Neural progenitor cell (in vitro differentiated cells): ENCODE measurements at regions not wholly inside any gene's neighbourhood (a gene's known extent, or its start where the extent isn't known, plus 50 kb on each side); places are given as distances from the start of the nearest gene placed in this dataset.

ENCODE experiments used
- EZH2 ChIP-seq: fragments of 200-600 bp; sonication (generic); IDR thresholded peaks from 2 replicates; pipeline ENCODE4 v1.6.1; 2017; ENCODE audit warnings: antibody characterized with exemption, mild to moderate bottlenecking, moderate library complexity
- EZH2phosphoT487 ChIP-seq: fragments of 200-600 bp; sonication (generic); IDR thresholded peaks from 2 replicates; pipeline ENCODE4 v1.6.1; 2017; ENCODE audit warnings: antibody characterized with exemption
- TF ChIP-seq, protein P1 (sequence below): fragments of 200-600 bp; sonication (generic); IDR thresholded peaks from 2 replicates; pipeline ENCODE4 v1.5.1; 2017; ENCODE audit warnings: antibody characterized with exemption, mild to moderate bottlenecking

DNA sequence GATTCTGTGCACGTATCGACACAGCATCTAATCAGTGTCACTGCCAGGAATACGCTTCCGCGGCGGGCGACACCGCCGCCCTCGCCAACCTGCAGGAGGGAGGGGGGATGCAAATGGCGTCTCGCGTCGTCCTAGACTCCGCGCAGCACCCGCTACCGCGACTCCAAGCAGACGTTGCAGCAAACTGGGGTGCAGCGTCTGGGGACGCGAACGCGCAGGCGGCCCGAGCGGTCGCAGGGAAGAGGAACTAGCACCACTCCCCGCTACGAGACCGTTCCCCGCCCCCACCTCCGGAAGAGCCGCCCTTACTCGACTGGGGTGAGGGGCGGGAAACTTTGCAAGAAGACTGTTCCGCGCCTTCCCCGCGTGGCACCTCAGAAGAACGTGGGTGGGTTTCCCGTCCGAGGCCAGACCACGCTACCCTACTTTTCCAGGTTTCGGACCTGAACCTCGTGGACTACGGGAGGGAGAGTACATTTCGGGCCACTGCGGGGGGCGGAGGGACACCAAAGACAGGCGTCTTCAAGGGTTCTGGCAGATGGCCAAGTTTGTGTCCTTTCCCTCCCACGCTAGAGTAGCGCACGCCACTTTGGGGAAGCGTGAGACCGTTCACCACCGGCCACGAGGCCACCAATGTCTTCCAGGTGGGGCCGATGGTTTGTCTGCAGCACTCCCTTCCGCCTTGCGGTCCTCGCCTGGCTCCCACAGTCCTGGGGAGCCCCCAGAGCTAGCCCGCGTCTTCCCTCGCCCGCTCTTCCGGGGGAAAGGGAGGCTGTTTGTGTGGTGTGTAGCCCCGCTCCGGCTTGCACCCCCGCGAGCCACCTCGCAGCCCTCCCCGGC is 78.0 kb upstream of the BCOR start:
- TF ChIP-seq, protein P1, sequence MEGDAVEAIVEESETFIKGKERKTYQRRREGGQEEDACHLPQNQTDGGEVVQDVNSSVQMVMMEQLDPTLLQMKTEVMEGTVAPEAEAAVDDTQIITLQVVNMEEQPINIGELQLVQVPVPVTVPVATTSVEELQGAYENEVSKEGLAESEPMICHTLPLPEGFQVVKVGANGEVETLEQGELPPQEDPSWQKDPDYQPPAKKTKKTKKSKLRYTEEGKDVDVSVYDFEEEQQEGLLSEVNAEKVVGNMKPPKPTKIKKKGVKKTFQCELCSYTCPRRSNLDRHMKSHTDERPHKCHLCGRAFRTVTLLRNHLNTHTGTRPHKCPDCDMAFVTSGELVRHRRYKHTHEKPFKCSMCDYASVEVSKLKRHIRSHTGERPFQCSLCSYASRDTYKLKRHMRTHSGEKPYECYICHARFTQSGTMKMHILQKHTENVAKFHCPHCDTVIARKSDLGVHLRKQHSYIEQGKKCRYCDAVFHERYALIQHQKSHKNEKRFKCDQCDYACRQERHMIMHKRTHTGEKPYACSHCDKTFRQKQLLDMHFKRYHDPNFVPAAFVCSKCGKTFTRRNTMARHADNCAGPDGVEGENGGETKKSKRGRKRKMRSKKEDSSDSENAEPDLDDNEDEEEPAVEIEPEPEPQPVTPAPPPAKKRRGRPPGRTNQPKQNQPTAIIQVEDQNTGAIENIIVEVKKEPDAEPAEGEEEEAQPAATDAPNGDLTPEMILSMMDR, result no peak
- TF ChIP-seq EZH2phosphoT487 (no peak), EZH2 (no peak)
